OCI-LY7 (cell line): ENCODE measurements at regions not wholly inside any gene's neighbourhood (a gene's known extent, or its start where the extent isn't known, plus 50 kb on each side); places are given as distances from the start of the nearest gene placed in this dataset.

Source experiments
- CTCF ChIP-seq: fragments of 200-600 bp; sonication (generic); conservative IDR thresholded peaks from 2 replicates; pipeline ENCODE4 v1.5.1; 2014; ENCODE audit warnings: mild to moderate bottlenecking, antibody characterized with exemption, low read length, moderate library complexity, mixed read lengths
- EZH2phosphoT487 ChIP-seq: fragments of 200-600 bp; sonication (generic); IDR thresholded peaks from 2 replicates; pipeline ENCODE4 v1.6.1; 2018; ENCODE audit warnings: low read depth, borderline replicate concordance, mild to moderate bottlenecking, mixed run types, antibody characterized with exemption, low read length, moderate library complexity, mixed read lengths

- TF ChIP-seq CTCF (no peak), EZH2phosphoT487 (no peak)
These were observed 146.4 kb upstream of the PFN2 start for GRCh38 chr3:150117076-150117475.
